Fibroblast of lung (primary cell): ENCODE measurements at regions not wholly inside any gene's neighbourhood (a gene's known extent, or its start where the extent isn't known, plus 50 kb on each side); places are given as distances from the start of the nearest gene placed in this dataset.

Experiments
- DNase-seq, 2 donors: peaks; one replicate each; pipeline versions ENCODE4 v3.0.0 to v3.0.0-alpha.2; 2010; ENCODE audit warnings: low read depth in 2 of 2
- H2AFZ ChIP-seq: 2 replicates; pipeline ENCODE4 v1.5.1; 2012; ENCODE audit warnings: low read length, control low read depth, inconsistent platforms
- H3K27ac ChIP-seq: 2 replicates; pipeline ENCODE4 v1.5.1; 2011; ENCODE audit warnings: low read length, control low read depth; ENCODE audit not compliant: insufficient read depth
- H3K27me3 ChIP-seq: 2 replicates; pipeline ENCODE4 v1.5.1; 2011; ENCODE audit warnings: mild to moderate bottlenecking, low read length; ENCODE audit not compliant: control insufficient read depth, insufficient read depth
- H3K36me3 ChIP-seq: 2 replicates; pipeline ENCODE4 v1.5.1; 2011; ENCODE audit warnings: low read length; ENCODE audit not compliant: control insufficient read depth, insufficient read depth
- H3K4me1 ChIP-seq: 2 replicates; pipeline ENCODE4 v1.5.1; 2011; ENCODE audit warnings: low read length; ENCODE audit not compliant: control insufficient read depth, insufficient read depth; ENCODE audit errors: extremely low read depth
- H3K4me2 ChIP-seq: 2 replicates; pipeline ENCODE4 v1.5.1; 2011; ENCODE audit warnings: low read length, control low read depth; ENCODE audit not compliant: insufficient read depth; ENCODE audit errors: extremely low read depth
- H3K4me3 ChIP-seq, 4 experiments: fragments of 200-600 bp in 1 of 4; sonication (generic) in 1 of 4; replicated peaks in 1 of 4; 2 replicates each; pipeline ENCODE4 v1.5.1; 2011 to 2016; ENCODE audit warnings: low read length in 4 of 4, low read depth in 3 of 4, mild to moderate bottlenecking in 3 of 4, control low read depth in 2 of 4, inconsistent platforms in 1 of 4, mixed read lengths in 1 of 4; ENCODE audit not compliant: insufficient read depth in 1 of 4; ENCODE audit errors: control extremely low read depth in 1 of 4
- H3K79me2 ChIP-seq: 2 replicates; pipeline ENCODE4 v1.5.1; 2012; ENCODE audit warnings: mild to moderate bottlenecking, low read length, inconsistent platforms; ENCODE audit not compliant: control insufficient read depth, insufficient read depth
- H3K9ac ChIP-seq: 2 replicates; pipeline ENCODE4 v1.5.1; 2011; ENCODE audit warnings: mild to moderate bottlenecking, low read length, control low read depth; ENCODE audit not compliant: insufficient read depth
- H3K9me3 ChIP-seq: 2 replicates; pipeline ENCODE4 v1.5.1; 2012; ENCODE audit warnings: low read depth, low read length; ENCODE audit not compliant: control insufficient read depth, insufficient read depth
- H4K20me1 ChIP-seq: 2 replicates; pipeline ENCODE4 v1.5.1; 2011; ENCODE audit warnings: low read length; ENCODE audit not compliant: control insufficient read depth, insufficient read depth; ENCODE audit errors: extremely low read depth
- CTCF ChIP-seq, 2 donors: IDR thresholded peaks in 1 of 2; conservative IDR thresholded peaks in 1 of 2; 1 replicate in 1 of 2; 2 replicates in 1 of 2; pipeline ENCODE4 v1.5.1; 2011 to 2012; ENCODE audit warnings: low read length in 2 of 2, control low read depth in 1 of 2, inconsistent platforms in 1 of 2, low read depth in 1 of 2, mild to moderate bottlenecking in 1 of 2
- EZH2 ChIP-seq: IDR thresholded peaks from 2 replicates; pipeline ENCODE4 v1.5.1; 2012; ENCODE audit warnings: low read length, control low read depth, mild to moderate bottlenecking; ENCODE audit errors: missing control alignments

- no peak overlapping the region for H2AFZ ChIP-seq
These were observed 173.7 kb upstream of the TMTC4 start for GRCh38 chr13:100848304-100848703.

GRCh38 chr13:100845128-100845757, 170.6 kb upstream of the TMTC4 start:
- H3K9ac ChIP-seq: no peak overlapping the region
- H4K20me1 ChIP-seq: no peaks in the 10 kb centered on the region
- H3K36me3 ChIP-seq: no peaks in the 10 kb centered on the region
- no peak overlapping the region for H3K4me3 ChIP-seq
- TF ChIP-seq EZH2 (no peak), CTCF (conservative IDR thresholded peaks at IDR 0.05 in 1 of 2, IDR thresholded peaks at IDR 0.05 in 1 of 2; ENCODE audit: low read depth in 1 of 2, low read length in 2 of 2) (no peak)
- H3K27ac ChIP-seq: no peak overlapping the region
- H3K27me3 ChIP-seq: no peaks in the 10 kb centered on the region
- no peak for DNase-seq
- H3K4me1 ChIP-seq: no peaks in the 10 kb centered on the region
- no peak overlapping the region for H3K4me2 ChIP-seq
- no peaks in the 10 kb centered on the region for H3K9me3 ChIP-seq
- H3K79me2 ChIP-seq: no peaks in the 10 kb centered on the region
- no peak overlapping the region for H2AFZ ChIP-seq

More at GRCh38 chr13:100848304-100848703, 173.7 kb upstream of the TMTC4 start:
- no peaks in the 10 kb centered on the region for H3K36me3 ChIP-seq
- H3K4me3 ChIP-seq: no peak overlapping the region
- no peak overlapping the region for H3K27ac ChIP-seq
- no peaks in the 10 kb centered on the region for H3K9me3 ChIP-seq
- H3K4me1 ChIP-seq: no peaks in the 10 kb centered on the region
- H4K20me1 ChIP-seq: no peaks in the 10 kb centered on the region
- no peaks in the 10 kb centered on the region for H3K79me2 ChIP-seq
- no peak overlapping the region for H3K4me2 ChIP-seq
- H3K9ac ChIP-seq: no peak overlapping the region
- no peak for DNase-seq
- H3K27me3 ChIP-seq: no peaks in the 10 kb centered on the region
- TF ChIP-seq EZH2 (no peak), CTCF (conservative IDR thresholded peaks at IDR 0.05 in 1 of 2, IDR thresholded peaks at IDR 0.05 in 1 of 2; ENCODE audit: low read depth in 1 of 2, low read length in 2 of 2) (no peak)

GRCh38 chr13:100842136-100842535, 167.5 kb upstream of the TMTC4 start:
- Histone ChIP-seq H3K4me3 (no peak overlapping the region), H2AFZ (no peak overlapping the region), H3K79me2 (no peaks in the 10 kb centered on the region), H4K20me1 (no peaks in the 10 kb centered on the region), H3K36me3 (no peaks in the 10 kb centered on the region), H3K9me3 (no peaks in the 10 kb centered on the region), H3K27me3 (no peaks in the 10 kb centered on the region), H3K4me1 (no peaks in the 10 kb centered on the region), H3K4me2 (no peak overlapping the region), H3K27ac (no peak overlapping the region), H3K9ac (no peak overlapping the region)
- DNase-seq: no peak
- TF ChIP-seq CTCF (conservative IDR thresholded peaks at IDR 0.05 in 1 of 2, IDR thresholded peaks at IDR 0.05 in 1 of 2; ENCODE audit: low read depth in 1 of 2, low read length in 2 of 2) (no peak), EZH2 (no peak)
